HepG2 (cell line): ENCODE measurements at regions not wholly inside any gene's neighbourhood (a gene's known extent, or its start where the extent isn't known, plus 50 kb on each side); places are given as distances from the start of the nearest gene placed in this dataset.

Experiments used
- ATAC-seq: fragments of 200-7000 bp; cut with Tn5 transposase; 3 replicates; pipeline ENCODE4 v1.9.1; 2020; ENCODE audit warnings: mild to moderate bottlenecking, moderate library complexity
- BruUV-seq: library from RNA; stranded (reverse); fragments of 400-500 nt; replicated peaks from 2 replicates; lab custom pipeline; 2021; lab: Mats Ljungman, UMichigan
- CTCF ChIA-PET: fragments of 300-600 bp; formaldehyde crosslinking; extraction: SDS; loops from one replicate; lab custom pipeline; 2021; ENCODE audit warnings: low total read pairs, inconsistent platforms, low intra/inter-chr PET ratio; lab: Yijun Ruan, JAX
- POLR2A ChIA-PET: fragments of 350-600 bp; sonication (Branson Sonifier 250); formaldehyde crosslinking; loops from one replicate; lab custom pipeline; 2020; ENCODE audit warnings: antibody characterized with exemption, inconsistent platforms; lab: Yijun Ruan, JAX
- DNase-seq: peaks from one replicate; pipeline ENCODE4 v3.0.0-alpha.2; 2015; ENCODE audit warnings: low spot score
- FAIRE-seq: peaks from 3 replicates; lab custom pipeline; 2011; peaks lifted over from hg19 to GRCh38; lab: Jason Lieb, UNC
- H2AFZ ChIP-seq: one replicate; pipeline ENCODE4 v1.6.1; 2011; ENCODE audit warnings: low read length, inconsistent platforms
- H3K27ac ChIP-seq: fragments of 300-600 bp; 3 replicates; pipeline ENCODE4 v1.8.0; 2011; ENCODE audit warnings: mixed run types, mild to moderate bottlenecking, mixed read lengths, low read length, inconsistent platforms; ENCODE audit not compliant: insufficient read depth; ENCODE audit errors: extremely low read length
- H3K27me3 ChIP-seq, 2 experiments: fragments of 200-600 bp in 1 of 2; 2 replicates in 1 of 2; 3 replicates in 1 of 2; pipeline versions ENCODE4 v1.6.0 to v1.8.0; 2011; ENCODE audit warnings: low read length in 2 of 2, mild to moderate bottlenecking in 2 of 2, moderate library complexity in 2 of 2, inconsistent platforms in 1 of 2; ENCODE audit not compliant: insufficient read depth in 2 of 2, control insufficient read depth in 1 of 2
- H3K36me3 ChIP-seq, 2 experiments: fragments of 200-600 bp in 1 of 2; replicated peaks in 1 of 2; 2 replicates in 1 of 2; 3 replicates in 1 of 2; pipeline versions ENCODE4 v1.5.1 to v1.8.0; 2011; ENCODE audit warnings: low read length in 2 of 2, inconsistent platforms in 1 of 2; ENCODE audit not compliant: insufficient read depth in 2 of 2, control insufficient read depth in 1 of 2
- H3K4me1 ChIP-seq: 2 replicates; pipeline ENCODE4 v1.5.1; 2012; ENCODE audit warnings: low read length, inconsistent platforms; ENCODE audit not compliant: insufficient read depth
- H3K4me2 ChIP-seq: 2 replicates; pipeline ENCODE4 v1.6.0; 2011; ENCODE audit warnings: low read depth, low read length, inconsistent platforms
- H3K4me3 ChIP-seq, 3 experiments: fragments of 200-600 bp in 1 of 3; sonication (generic), shearing (Covaris generic) in 1 of 3; replicated peaks in 1 of 3; 2 replicates each; pipeline ENCODE4 v1.5.1; 2011 to 2016; ENCODE audit warnings: low read length in 3 of 3, inconsistent platforms in 2 of 3, low read depth in 2 of 3, mild to moderate bottlenecking in 2 of 3, control low read depth in 1 of 3, mixed read lengths in 1 of 3; ENCODE audit not compliant: insufficient read depth in 1 of 3
- H3K79me2 ChIP-seq: one replicate; pipeline ENCODE4 v1.6.1; 2011; ENCODE audit warnings: low read length, inconsistent platforms; ENCODE audit not compliant: insufficient read depth
- H3K9ac ChIP-seq: 2 replicates; pipeline ENCODE4 v1.6.0; 2011; ENCODE audit warnings: mild to moderate bottlenecking, low read depth, low read length, inconsistent platforms; ENCODE audit not compliant: insufficient read depth
- H3K9me3 ChIP-seq: 2 replicates; pipeline ENCODE4 v1.5.1; 2012; ENCODE audit warnings: mild to moderate bottlenecking, low read length
- H4K20me1 ChIP-seq: 2 replicates; pipeline ENCODE4 v1.6.0; 2011; ENCODE audit warnings: inconsistent platforms, mild to moderate bottlenecking, low read length, moderate library complexity; ENCODE audit not compliant: insufficient read depth
- CREBL2 ChIP-seq: sonication (generic); formaldehyde crosslinking; IDR thresholded peaks from 2 replicates; pipeline ENCODE4 v1.8.1; 2023; ENCODE audit warnings: missing genetic modification reagents, mild to moderate bottlenecking, borderline replicate concordance
- ELF3 ChIP-seq: IDR thresholded peaks from 2 replicates; pipeline ENCODE4 v1.6.1; 2016; ENCODE audit warnings: missing genetic modification reagents, missing compliant biosample characterization
- HDAC1 ChIP-seq: sonication (generic); formaldehyde crosslinking; IDR thresholded peaks from 2 replicates; pipeline ENCODE4 v1.5.1; 2020; ENCODE audit warnings: mild to moderate bottlenecking, missing genetic modification reagents
- HNF4A ChIP-seq: sonication (generic); formaldehyde crosslinking; IDR thresholded peaks from 2 replicates; pipeline ENCODE4 v1.4.0; 2020; ENCODE audit warnings: missing genetic modification reagents
- HNRNPL ChIP-seq: fragments of 200-400 bp; formaldehyde crosslinking; IDR thresholded peaks from 2 replicates; pipeline ENCODE4 v1.6.1; 2017; ENCODE audit warnings: mild to moderate bottlenecking, low read depth, low read length
- NFATC3 ChIP-seq: sonication (generic); formaldehyde crosslinking; IDR thresholded peaks from 2 replicates; pipeline ENCODE4 v1.5.1; 2020; ENCODE audit warnings: mild to moderate bottlenecking, missing genetic modification reagents
- RELA ChIP-seq: sonication (generic); formaldehyde crosslinking; IDR thresholded peaks from 2 replicates; pipeline ENCODE4 v1.4.0; 2020; ENCODE audit warnings: missing genetic modification reagents
- RXRB ChIP-seq: IDR thresholded peaks from 2 replicates; pipeline ENCODE4 v1.6.1; 2016; ENCODE audit warnings: borderline replicate concordance, missing genetic modification reagents, missing compliant biosample characterization
- ZNF607 ChIP-seq: sonication (generic); formaldehyde crosslinking; IDR thresholded peaks from 2 replicates; pipeline ENCODE4 v1.5.1; 2020; ENCODE audit warnings: missing genetic modification reagents, mild to moderate bottlenecking, borderline replicate concordance
- ZSCAN25 ChIP-seq: sonication (generic); formaldehyde crosslinking; IDR thresholded peaks from 2 replicates; pipeline ENCODE4 v1.8.0; 2022; ENCODE audit warnings: mild to moderate bottlenecking, missing genetic modification reagents
- ZSCAN5A ChIP-seq: sonication (generic); formaldehyde crosslinking; IDR thresholded peaks from 2 replicates; pipeline ENCODE4 v1.8.0; 2022; ENCODE audit warnings: mild to moderate bottlenecking, missing genetic modification reagents, borderline replicate concordance
- WGBS: methylation state at CpG from one replicate; pipeline ENCODE4 v1.1.6; 2017; ENCODE audit warnings: low lambda C conversion rate; 5-methylcytosine and 5-hydroxymethylcytosine counted together
- in situ Hi-C: cut with HindIII; loops from 2 replicates; pipeline ENCODE4 v1.10.0; 2017; ENCODE audit warnings: low pct_unique_long_range_greater_than_20kb; ENCODE audit not compliant: extremely low pct_ligation_motif_present
- intact Hi-C: fragments of 100-400 bp; cut with micrococcal nuclease; formaldehyde crosslinking; loops from one replicate; pipeline ENCODE4 v1.10.0; 2022; ENCODE audit not compliant: unreplicated experiment

- Histone ChIP-seq H3K79me2 (no peaks in the 10 kb centered on the region), H3K4me1 (no peaks in the 10 kb centered on the region), H3K4me3 (no peak overlapping the region), H3K9ac (no peak overlapping the region), H3K4me2 (no peak overlapping the region), H3K27ac (no peak overlapping the region), H3K36me3 (no peaks in the 10 kb centered on the region), H2AFZ (no peak overlapping the region), H3K9me3 (no peaks in the 10 kb centered on the region), H3K27me3 (peaks cover 0 to 5% of the 10 kb centered on the region in 2 experiments; a peak in 1 of 5 replicates), H4K20me1 (no peaks in the 10 kb centered on the region)
- FAIRE-seq (no peak), DNase-seq (no peak), ATAC-seq (no peak)
- ChIA-PET CTCF (no interaction called here), POLR2A (no interaction called here)
- in situ Hi-C loops = no loop called here
- intact Hi-C loops = no loop called here
- 10% methylated on average over 5 of the region's 5 CpGs for whole genome bisulfite sequencing
- TF ChIP-seq ELF3 = no peak
- TF ChIP-seq ZSCAN25 (CRISPR knock-in tag) = no peak
- no peak for TF ChIP-seq NFATC3 (CRISPR knock-in tag)
- no peak for TF ChIP-seq RXRB
- TF ChIP-seq ZSCAN5A (CRISPR knock-in tag) = no peak
- no peak for TF ChIP-seq HNF4A (CRISPR knock-in tag)
- no peak for TF ChIP-seq HDAC1 (CRISPR knock-in tag)
- no TSS peak for BruUV-seq
Observed at GRCh38 chr2:224219781-224220180, 180.7 kb upstream of the SERPINE2 start.

GRCh38 chr2:224217962-224218347 lies 178.9 kb upstream of the SERPINE2 start:
- H3K4me3 ChIP-seq = no peak overlapping the region
- BruUV-seq = no TSS peak
- H2AFZ ChIP-seq = no peak overlapping the region
- ATAC-seq = no peak
- POLR2A ChIA-PET = no interaction called here
- H3K9ac ChIP-seq = no peak overlapping the region
- no peaks in the 10 kb centered on the region for H4K20me1 ChIP-seq
- intact Hi-C loops (no loop called here), in situ Hi-C loops (no loop called here)
- no peaks in the 10 kb centered on the region for H3K4me1 ChIP-seq
- H3K79me2 ChIP-seq = no peaks in the 10 kb centered on the region
- CTCF ChIA-PET = no interaction called here
- FAIRE-seq = no peak
- H3K27me3 ChIP-seq = peaks cover 0 to 5% of the 10 kb centered on the region in 2 experiments; a peak in 1 of 5 replicates
- H3K27ac ChIP-seq = no peak overlapping the region
- TF ChIP-seq HNRNPL = no peak
- no peak for TF ChIP-seq ZNF607 (CRISPR knock-in tag)
- TF ChIP-seq RELA (CRISPR knock-in tag) = no peak
- TF ChIP-seq CREBL2 (CRISPR knock-in tag) = no peak
- no peaks in the 10 kb centered on the region for H3K36me3 ChIP-seq
- WGBS = 7% methylated on average over 3 of the region's 3 CpGs
- no peak for DNase-seq
- H3K9me3 ChIP-seq = no peaks in the 10 kb centered on the region
- no peak overlapping the region for H3K4me2 ChIP-seq
